Heart right ventricle (tissue), 16 donors: ENCODE measurements at regions not wholly inside any gene's neighbourhood (a gene's known extent, or its start where the extent isn't known, plus 50 kb on each side); places are given as distances from the start of the nearest gene placed in this dataset.

Experiments used
- ATAC-seq, 8 donors: fragments of 200-7000 bp; cut with Tn5 transposase; one replicate each; pipeline ENCODE4 v1.9.1; 2020; ENCODE audit warnings: mild to moderate bottlenecking in 8 of 8, moderate library complexity in 8 of 8, moderate number of reproducible peaks in 1 of 8
- DNase-seq, 2 donors: peaks; one replicate each; pipeline ENCODE4 v3.0.0-alpha.2; 2020
- H3K27ac ChIP-seq, 10 donors: fragments of 200-600 bp; sonication (generic) in 2 of 10; one replicate each; pipeline versions ENCODE4 v1.5.0 to v1.8.0; 2020 to 2022; ENCODE audit warnings: mild to moderate bottlenecking in 3 of 10
- H3K27me3 ChIP-seq, 7 donors: fragments of 200-600 bp; one replicate each; pipeline ENCODE4 v1.8.0; 2021 to 2022; ENCODE audit warnings: mild to moderate bottlenecking in 2 of 7
- H3K36me3 ChIP-seq, 9 donors: fragments of 200-600 bp; sonication (generic) in 1 of 9; one replicate each; pipeline versions ENCODE4 v1.5.0 to v1.8.0; 2020 to 2022; ENCODE audit warnings: mild to moderate bottlenecking in 2 of 9
- H3K4me1 ChIP-seq, 9 donors: fragments of 200-600 bp; sonication (generic) in 1 of 9; one replicate each; pipeline versions ENCODE4 v1.5.0 to v1.8.0; 2020 to 2022; ENCODE audit warnings: mild to moderate bottlenecking in 4 of 9
- H3K4me3 ChIP-seq, 10 donors: fragments of 200-600 bp; sonication (generic) in 2 of 10; one replicate each; pipeline versions ENCODE4 v1.5.0 to v1.8.0; 2020 to 2022; ENCODE audit warnings: mild to moderate bottlenecking in 7 of 10, moderate library complexity in 2 of 10
- H3K9me3 ChIP-seq, 11 donors: fragments of 200-600 bp in 10 of 11; sonication (generic) in 2 of 11; one replicate each; pipeline versions ENCODE4 v1.5.0 to v1.8.0; 2013 to 2022; ENCODE audit warnings: mild to moderate bottlenecking in 2 of 11, control low read depth in 1 of 11, moderate library complexity in 1 of 11
- CTCF ChIP-seq, 9 donors: fragments of 200-600 bp; sonication (generic) in 2 of 9; IDR thresholded peaks; one replicate each; pipeline versions ENCODE4 v1.5.0 to v1.8.0; 2021 to 2022; ENCODE audit warnings: antibody characterized with exemption in 9 of 9, mild to moderate bottlenecking in 5 of 9, moderate library complexity in 1 of 9
- WGBS, 2 donors: extraction: QIAGEN DNeasy Blood & Tissue Kit; methylation state at CpG; one replicate each; pipeline ENCODE4 v1.1.7; 2013; ENCODE audit warnings: inconsistent platforms in 1 of 2; 5-methylcytosine and 5-hydroxymethylcytosine counted together
- intact Hi-C, 10 donors: fragments of 100-400 bp; cut with DNase I; formaldehyde crosslinking; loops; one replicate each; pipeline versions ENCODE4 v1.11.1 to v1.14.2; 2022
- donor health status: Arrhythmogenic right ventricular cardiomyopathy.
- donor health status: ischemic (EF 13 %, LVEDD 7.1; RV severe dilation, severe dysfunction).
- donor health status: healthy with polysubstance abuse.
- donor health status: DM: no; HTN: yes; CAD: no.
- donor health status: DM: no; HTN: no; CAD: no.
- donor health status: ischemic (EF 25% LVEDD 6.9; RV normal size, moderate dysfunction).
- donor health status: ischemic (EF 25% LVEDD 5.7; RV mildly dilated, moderate dysfunction).
- donor health status: healthy.
- donor health status: DM: yes; HTN: yes; CAD: no.
- donor health status: Ischemic cardiomyopathy.
- donor health status: ischemic (EF 35%, LVEDD 5.7; RV mildly dilated, moderate dysfunction).
- donor health status: nonischemic (EF 11% LVEDD 7.7; RV severe dilation, severe dysfunction).
- donor health status: DM: yes; HTN: yes; CAD: no.
- donor health status: PGD.
- donor health status: ischemic (EF 29% LVEDD 5.4; RV normal size, mild dysfunction).
- donor health status: nonischemic (EF 23%, LVEDD 6.1; RV moderate dilation, normal function).

DNA sequence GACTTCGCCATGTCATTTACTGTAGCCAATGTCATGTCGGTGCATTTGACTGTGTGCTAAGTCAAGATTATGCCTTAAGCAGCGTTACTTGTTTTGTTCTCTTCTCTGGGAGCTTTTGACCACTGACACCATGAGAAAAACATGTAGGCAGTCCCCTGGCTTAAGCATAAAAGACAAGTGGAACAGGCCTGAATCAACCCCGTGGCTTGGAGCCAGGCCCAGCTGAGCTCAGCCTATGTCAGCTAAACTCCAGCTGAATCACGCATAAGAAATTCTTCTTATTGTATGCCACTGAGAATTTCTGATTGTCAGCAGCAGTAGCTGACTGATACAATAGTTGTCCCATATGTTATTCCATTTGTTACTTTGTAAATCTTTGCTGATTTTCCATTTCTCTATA, 261.9 kb downstream of the CBLL2 start:
- WGBS, 2 donors, result 48 to 54% methylated on average over 5 of the region's 5 CpGs
- no peaks in the 10 kb centered on the region for H3K27me3 ChIP-seq
- peaks cover 0 to 6% (median 0%) of the 10 kb centered on the region in 11 donors for H3K9me3 ChIP-seq
- H3K36me3 ChIP-seq, result no peaks in the 10 kb centered on the region
- ATAC-seq (peak in 2 of 8 donors; percentile 44 to 52), DNase-seq (peak; percentile 3 to 6)
- no peaks in the 10 kb centered on the region for H3K4me1 ChIP-seq
- intact Hi-C loops, result no loop called here
- H3K4me3 ChIP-seq, result no peak overlapping the region
- H3K27ac ChIP-seq, result no peak overlapping the region
- TF ChIP-seq CTCF (IDR thresholded peaks at IDR 0.05), result no peak

GRCh38 chrX:22536746-22537304, 264.1 kb downstream of the CBLL2 start:
- Histone ChIP-seq H3K27ac (no peak overlapping the region), H3K4me3 (no peak overlapping the region), H3K4me1 (no peaks in the 10 kb centered on the region), H3K36me3 (no peaks in the 10 kb centered on the region), H3K9me3 (peaks cover 0 to 3% (median 0%) of the 10 kb centered on the region in 11 donors), H3K27me3 (no peaks in the 10 kb centered on the region)
- intact Hi-C loops, result no loop called here
- no peak for TF ChIP-seq CTCF (IDR thresholded peaks at IDR 0.05)
- DNase-seq (no peak), ATAC-seq (no peak)
- WGBS, 2 donors, result 54 to 59% methylated on average over 5 of the region's 5 CpGs

GRCh38 chrX:22538580-22538979, 265.9 kb downstream of the CBLL2 start:
- no peak for DNase-seq
- TF ChIP-seq CTCF (IDR thresholded peaks at IDR 0.05), result no peak
- no peak for ATAC-seq
- WGBS, 2 donors, result 89 to 98% methylated on average over 4 of the region's 4 CpGs
- Histone ChIP-seq H3K27me3 (peaks cover 0 to 3% (median 0%) of the 10 kb centered on the region in 7 donors), H3K4me1 (no peaks in the 10 kb centered on the region), H3K27ac (no peak overlapping the region), H3K9me3 (no peaks in the 10 kb centered on the region), H3K36me3 (no peaks in the 10 kb centered on the region), H3K4me3 (no peak overlapping the region)
- intact Hi-C loops, result no loop called here

- no peak for ATAC-seq
- DNase-seq, result no peak
- 61 to 84% methylated on average over 5 of the region's 5 CpGs for WGBS, 2 donors
- no peaks in the 10 kb centered on the region for H3K4me1 ChIP-seq
- H3K4me3 ChIP-seq, result no peak overlapping the region
- peaks cover 0 to 3% (median 0%) of the 10 kb centered on the region in 7 donors for H3K27me3 ChIP-seq
- no peaks in the 10 kb centered on the region for H3K36me3 ChIP-seq
- no peaks in the 10 kb centered on the region for H3K9me3 ChIP-seq
- TF ChIP-seq CTCF (IDR thresholded peaks at IDR 0.05), result no peak
- no peak overlapping the region for H3K27ac ChIP-seq
- intact Hi-C loops, result no loop called here
Observed at GRCh38 chrX:22541926-22542325, 269.2 kb downstream of the CBLL2 start.
